OCI-LY7 (cell line): ENCODE measurements at regions not wholly inside any gene's neighbourhood (a gene's known extent, or its start where the extent isn't known, plus 50 kb on each side); places are given as distances from the start of the nearest gene placed in this dataset.
A peak's percentile ranks its signal among the peaks of the same experiment; 100 is the strongest.

ENCODE experiments used
- CTCF ChIP-seq: fragments of 200-600 bp; sonication (generic); conservative IDR thresholded peaks from 2 replicates; pipeline ENCODE4 v1.5.1; 2014; ENCODE audit warnings: mild to moderate bottlenecking, antibody characterized with exemption, low read length, moderate library complexity, mixed read lengths
- EZH2phosphoT487 ChIP-seq: fragments of 200-600 bp; sonication (generic); IDR thresholded peaks from 2 replicates; pipeline ENCODE4 v1.6.1; 2018; ENCODE audit warnings: low read depth, borderline replicate concordance, mild to moderate bottlenecking, mixed run types, antibody characterized with exemption, low read length, moderate library complexity, mixed read lengths

- TF ChIP-seq CTCF (0 out of 2 replicates have a peak, but pooled peaks have one; percentile 25), EZH2phosphoT487 (no peak)
Measured at GRCh38 chr5:159531554-159532105, 201.3 kb upstream of the IL12B start.
